Smooth muscle cell of the brain vasculature (primary cell): ENCODE measurements at regions not wholly inside any gene's neighbourhood (a gene's known extent, or its start where the extent isn't known, plus 50 kb on each side); places are given as distances from the start of the nearest gene placed in this dataset.
"Not testable (repeated sequence)": the region's sequence is repeated elsewhere in the genome, so short reads cannot be mapped to it uniquely, and the experiment has no call there.

Experiments
- DNase-seq: peaks from one replicate; pipeline ENCODE4 v3.0.0-alpha.2; 2012; ENCODE audit warnings: low read depth, low spot score

- DNase-seq = not testable (repeated sequence)
Measured at GRCh38 chr3:152216960-152217865, 51.5 kb upstream of the MBNL1 start.

DNA sequence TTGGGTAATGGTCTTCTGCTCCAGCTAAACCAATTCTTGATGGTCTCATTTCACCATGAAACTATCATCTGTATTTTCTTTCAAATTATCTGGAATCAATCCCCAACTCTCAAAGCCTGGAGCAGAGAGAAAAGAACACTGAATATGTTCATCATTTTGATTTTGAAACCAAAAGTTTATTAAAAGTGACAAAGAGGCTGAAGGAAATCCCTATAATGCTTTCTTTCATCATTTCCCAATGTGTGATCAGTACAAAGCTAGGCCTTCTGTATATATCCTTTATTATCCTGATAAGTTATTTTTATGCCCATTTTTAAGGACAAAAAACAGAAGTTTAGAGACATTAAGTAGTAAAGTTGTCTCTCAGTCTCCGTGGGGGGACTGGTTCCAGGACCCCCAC, 50.1 kb upstream of the MBNL1 start:
- DNase-seq = no peak
